GM12878 (cell line): ENCODE measurements at regions not wholly inside any gene's neighbourhood (a gene's known extent, or its start where the extent isn't known, plus 50 kb on each side); places are given as distances from the start of the nearest gene placed in this dataset.

ENCODE experiments used
- ATAC-seq: fragments of 200-7000 bp; cut with Tn5 transposase; 3 replicates; pipeline ENCODE4 v1.9.1; 2020; ENCODE audit warnings: mild to moderate bottlenecking, moderate library complexity
- BruUV-seq: library from RNA; stranded (reverse); fragments of 400-500 nt; replicated peaks from 2 replicates; lab custom pipeline; 2021; lab: Mats Ljungman, UMichigan
- CTCF ChIA-PET: fragments of 300-600 bp; sonication (Branson Sonifier 250); formaldehyde crosslinking; extraction: SDS; loops from one replicate; lab custom pipeline; 2021; ENCODE audit warnings: inconsistent platforms; lab: Yijun Ruan, JAX
- POLR2A ChIA-PET: fragments of 350-600 bp; formaldehyde crosslinking; extraction: SDS; loops from one replicate; lab custom pipeline; 2021; ENCODE audit warnings: inconsistent platforms; lab: Charles Lee
- RAD21 ChIA-PET: fragments of 300-600 bp; sonication (Branson Sonifier 250); formaldehyde crosslinking; loops from one replicate; lab custom pipeline; 2023; ENCODE audit warnings: antibody characterized with exemption; ENCODE audit not compliant: unreplicated experiment; lab: Charles Lee
- SMC1A ChIA-PET: fragments of 300-600 bp; sonication (Branson Sonifier 250); formaldehyde crosslinking; loops from one replicate; lab custom pipeline; 2023; ENCODE audit not compliant: unreplicated experiment, uncharacterized antibody; lab: Charles Lee
- DNase-seq: peaks from one replicate; pipeline ENCODE4 v3.0.0-alpha.2; 2011; ENCODE audit warnings: low read depth, low spot score
- FAIRE-seq: peaks from 3 replicates; lab custom pipeline; 2011; peaks lifted over from hg19 to GRCh38; lab: Jason Lieb, UNC
- H2AFZ ChIP-seq: 2 replicates; pipeline ENCODE4 v1.6.0; 2011; ENCODE audit warnings: low read depth, low read length, control low read depth; ENCODE audit not compliant: control insufficient read depth
- H3K27ac ChIP-seq: 2 replicates; pipeline ENCODE4 v1.5.1; 2011; ENCODE audit warnings: control low read depth; ENCODE audit not compliant: control insufficient read depth, insufficient read depth
- H3K27me3 ChIP-seq, 2 experiments: replicated peaks in 1 of 2; 2 replicates each; pipeline versions ENCODE4 v1.6.0 to v1.6.1; 2011; ENCODE audit warnings: low read length in 1 of 2; ENCODE audit not compliant: control insufficient read depth in 2 of 2, insufficient read depth in 2 of 2
- H3K36me3 ChIP-seq, 2 experiments: 2 replicates each; pipeline ENCODE4 v1.5.1; 2011; ENCODE audit warnings: low read length in 1 of 2; ENCODE audit not compliant: control insufficient read depth in 2 of 2, insufficient read depth in 2 of 2
- H3K4me1 ChIP-seq: 2 replicates; pipeline ENCODE4 v1.6.1; 2011; ENCODE audit warnings: mild to moderate bottlenecking, low read length, moderate library complexity, mixed read lengths; ENCODE audit not compliant: control insufficient read depth, insufficient read depth
- H3K4me2 ChIP-seq: 2 replicates; pipeline ENCODE4 v1.6.0; 2011; ENCODE audit warnings: control low read depth; ENCODE audit not compliant: control insufficient read depth, insufficient read depth
- H3K4me3 ChIP-seq: fragments of 200-600 bp; sonication (generic); 2 replicates; pipeline ENCODE4 v1.5.1; 2016
- H3K79me2 ChIP-seq: 2 replicates; pipeline ENCODE4 v1.6.0; 2011; ENCODE audit warnings: low read length; ENCODE audit not compliant: control insufficient read depth, insufficient read depth
- H3K9ac ChIP-seq: 2 replicates; pipeline ENCODE4 v1.8.0; 2011; ENCODE audit warnings: low read length, control low read depth, mixed read lengths; ENCODE audit not compliant: control insufficient read depth, insufficient read depth
- H3K9me3 ChIP-seq: replicated peaks from 3 replicates; pipeline ENCODE4 v1.5.1; 2011; ENCODE audit warnings: mild to moderate bottlenecking, low read length; ENCODE audit not compliant: control insufficient read depth, insufficient read depth
- H4K20me1 ChIP-seq: 2 replicates; pipeline ENCODE4 v1.6.0; 2011; ENCODE audit not compliant: control insufficient read depth, insufficient read depth
- EED ChIP-seq: sonication (generic); IDR thresholded peaks from 2 replicates; pipeline ENCODE4 v1.6.1; 2016; ENCODE audit warnings: antibody characterized with exemption, low read depth
- ESRRA ChIP-seq: IDR thresholded peaks from 2 replicates; pipeline ENCODE4 v1.6.1; 2012; ENCODE audit warnings: mild to moderate bottlenecking, low read length, improper control_type of control experiment
- GATAD2B ChIP-seq: fragments of 450-650 bp; conservative IDR thresholded peaks from 2 replicates; pipeline ENCODE4 v1.6.1; 2017; ENCODE audit warnings: low read depth, mild to moderate bottlenecking, moderate library complexity
- HDAC6 ChIP-seq: fragments of 200-600 bp; sonication (generic); IDR thresholded peaks from one replicate; pipeline ENCODE4 v1.8.0; 2017; ENCODE audit warnings: antibody characterized with exemption; ENCODE audit not compliant: unreplicated experiment
- HDGF ChIP-seq: fragments of 450-650 bp; IDR thresholded peaks from 2 replicates; pipeline ENCODE4 v1.6.1; 2016; ENCODE audit warnings: antibody characterized with exemption
- KLF5 ChIP-seq: fragments of 450-650 bp; IDR thresholded peaks from 2 replicates; pipeline ENCODE4 v1.6.1; 2014; ENCODE audit warnings: mild to moderate bottlenecking; ENCODE audit not compliant: partially characterized antibody
- MTA2 ChIP-seq: fragments of 450-650 bp; IDR thresholded peaks from 2 replicates; pipeline ENCODE4 v1.6.1; 2016; ENCODE audit warnings: low read depth, mild to moderate bottlenecking, moderate library complexity
- NKRF ChIP-seq: fragments of 450-650 bp; conservative IDR thresholded peaks from 2 replicates; pipeline ENCODE4 v1.6.1; 2017; ENCODE audit warnings: mild to moderate bottlenecking, moderate library complexity
- NR2F1 ChIP-seq: fragments of 450-650 bp; conservative IDR thresholded peaks from 2 replicates; pipeline ENCODE4 v1.6.1; 2017; ENCODE audit warnings: mild to moderate bottlenecking
- PML ChIP-seq: IDR thresholded peaks from 2 replicates; pipeline ENCODE4 v1.6.1; 2012; ENCODE audit warnings: low read length, inconsistent platforms
- RAD51 ChIP-seq: fragments of 450-650 bp; IDR thresholded peaks from 2 replicates; pipeline ENCODE4 v1.6.1; 2016; ENCODE audit warnings: moderate library complexity, mild to moderate bottlenecking, inconsistent platforms
- RB1 ChIP-seq: fragments of 450-650 bp; formaldehyde crosslinking; IDR thresholded peaks from 2 replicates; pipeline ENCODE4 v1.6.1; 2017; ENCODE audit warnings: mild to moderate bottlenecking, borderline replicate concordance
- RUNX3 ChIP-seq: IDR thresholded peaks from 2 replicates; pipeline ENCODE4 v1.6.1; 2012; ENCODE audit warnings: low read length, inconsistent platforms
- SUZ12 ChIP-seq: fragments of 200-600 bp; sonication (generic); IDR thresholded peaks from one replicate; pipeline ENCODE4 v1.6.1; 2018; ENCODE audit warnings: antibody characterized with exemption, mild to moderate bottlenecking; ENCODE audit not compliant: unreplicated experiment
- TCF12 ChIP-seq: IDR thresholded peaks from 2 replicates; pipeline ENCODE4 v1.6.1; 2011; ENCODE audit warnings: low read depth, mild to moderate bottlenecking, low read length
- ZBED1 ChIP-seq: IDR thresholded peaks from 2 replicates; pipeline ENCODE4 v1.6.1; 2016; ENCODE audit warnings: borderline replicate concordance
- ZNF207 ChIP-seq: fragments of 450-650 bp; IDR thresholded peaks from 2 replicates; pipeline ENCODE4 v1.6.1; 2014; ENCODE audit warnings: antibody characterized with exemption, mild to moderate bottlenecking, borderline replicate concordance
- ZNF217 ChIP-seq: fragments of 450-650 bp; IDR thresholded peaks from 2 replicates; pipeline ENCODE4 v1.6.1; 2017; ENCODE audit warnings: antibody characterized with exemption, mild to moderate bottlenecking
- ZZZ3 ChIP-seq: IDR thresholded peaks from 2 replicates; pipeline ENCODE4 v1.6.1; 2011; ENCODE audit warnings: low read depth; ENCODE audit not compliant: control insufficient read depth, insufficient read length
- WGBS: methylation state at CpG from one replicate; pipeline ENCODE4 v1.1.6; 2016; ENCODE audit warnings: low lambda C conversion rate; ENCODE audit not compliant: insufficient replicate concordance, insufficient coverage; ENCODE audit errors: missing lambda C conversion rate; 5-methylcytosine and 5-hydroxymethylcytosine counted together
- in situ Hi-C: fragments of 300-500 bp; cut with MboI; formaldehyde crosslinking; loops from 9 replicates; pipeline ENCODE4 v1.14.3; 2018; ENCODE audit warnings: mixed read lengths
- intact Hi-C: fragments of 100-400 bp; cut with micrococcal nuclease; formaldehyde crosslinking; loops from one replicate; pipeline ENCODE4 v1.14.2; 2022; ENCODE audit not compliant: unreplicated experiment
- TF ChIP-seq, protein P1 (sequence below): fragments of 150-350 bp; IDR thresholded peaks from 2 replicates; pipeline ENCODE4 v1.6.1; 2014; ENCODE audit warnings: mild to moderate bottlenecking, low read depth, low read length

DNA sequence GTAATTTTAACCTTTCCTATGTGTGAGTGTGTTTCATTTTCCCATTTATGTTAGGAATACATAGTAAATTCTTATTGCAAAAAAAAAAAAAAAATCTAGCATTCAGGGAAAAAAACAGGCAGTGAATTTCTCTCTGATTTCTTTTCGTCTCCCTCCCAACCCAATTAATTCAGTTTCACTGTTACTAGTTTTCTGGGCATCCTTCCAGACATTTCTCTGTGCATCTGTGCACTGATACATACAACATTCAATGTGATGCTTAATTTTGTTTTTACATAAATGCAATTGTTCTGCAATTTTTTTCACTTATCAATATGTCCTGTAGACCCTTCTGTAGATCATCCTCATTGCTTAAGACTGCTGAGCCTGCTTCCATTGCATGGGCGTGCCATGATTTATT is 694.3 kb upstream of the TBX3 start (continued):
- TF ChIP-seq, protein P1, sequence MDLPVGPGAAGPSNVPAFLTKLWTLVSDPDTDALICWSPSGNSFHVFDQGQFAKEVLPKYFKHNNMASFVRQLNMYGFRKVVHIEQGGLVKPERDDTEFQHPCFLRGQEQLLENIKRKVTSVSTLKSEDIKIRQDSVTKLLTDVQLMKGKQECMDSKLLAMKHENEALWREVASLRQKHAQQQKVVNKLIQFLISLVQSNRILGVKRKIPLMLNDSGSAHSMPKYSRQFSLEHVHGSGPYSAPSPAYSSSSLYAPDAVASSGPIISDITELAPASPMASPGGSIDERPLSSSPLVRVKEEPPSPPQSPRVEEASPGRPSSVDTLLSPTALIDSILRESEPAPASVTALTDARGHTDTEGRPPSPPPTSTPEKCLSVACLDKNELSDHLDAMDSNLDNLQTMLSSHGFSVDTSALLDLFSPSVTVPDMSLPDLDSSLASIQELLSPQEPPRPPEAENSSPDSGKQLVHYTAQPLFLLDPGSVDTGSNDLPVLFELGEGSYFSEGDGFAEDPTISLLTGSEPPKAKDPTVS, result no peak
- no peak for TF ChIP-seq SUZ12
- TF ChIP-seq RUNX3, result no peak
- no peak for TF ChIP-seq KLF5
- TF ChIP-seq NKRF, result no peak
- no peak for TF ChIP-seq ZNF217
- no peak for TF ChIP-seq PML
- TF ChIP-seq RAD51, result no peak
- TF ChIP-seq ZZZ3, result no peak
- TF ChIP-seq NR2F1, result no peak
- no peak for TF ChIP-seq MTA2

DNA sequence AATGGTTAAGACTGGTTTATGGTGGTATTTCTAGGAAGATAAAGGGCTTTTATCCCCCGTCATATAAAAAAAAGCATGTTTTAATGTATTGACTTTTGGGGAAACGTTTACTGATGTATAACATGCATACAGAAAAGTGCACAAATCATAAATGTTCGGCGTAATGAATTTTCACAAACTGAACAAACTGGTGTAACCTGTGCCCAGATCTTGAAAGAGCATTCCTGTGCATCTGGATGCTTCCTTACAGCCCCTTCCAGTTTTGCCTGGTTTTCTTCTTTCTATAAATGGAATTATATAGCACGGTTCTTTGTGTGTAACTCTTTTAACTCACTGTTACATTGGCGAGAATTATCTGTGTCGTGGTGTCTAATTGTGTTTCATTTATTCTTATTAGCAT is 693.8 kb upstream of the TBX3 start:
- no peaks in the 10 kb centered on the region for H3K9me3 ChIP-seq
- WGBS, result 55% methylated on average over 7 of the region's 7 CpGs
- H3K79me2 ChIP-seq, result no peaks in the 10 kb centered on the region
- no TSS peak for BruUV-seq
- no peak overlapping the region for H3K27ac ChIP-seq
- H3K4me1 ChIP-seq, result peaks cover 21% of the 10 kb centered on the region
- H3K27me3 ChIP-seq, result no peaks in the 10 kb centered on the region
- ChIA-PET CTCF (interaction anchor here (1.9 kb wide), 1 partner anchor 11 kb away, joined by 4 read pairs; no protein-coding TSS in a partner anchor), POLR2A (interaction anchor here (0.6 kb wide), 1 partner anchor 51 kb away, joined by 4 read pairs; no protein-coding TSS in a partner anchor), SMC1A (no interaction called here), RAD21 (no interaction called here)
- H3K4me3 ChIP-seq, result no peak overlapping the region
- TF ChIP-seq HDAC6 (no peak), GATAD2B (no peak), TCF12 (no peak), ZBED1 (no peak), MTA2 (no peak), HDGF (no peak), ZNF207 (no peak), RB1 (no peak), EED (no peak), ESRRA (no peak)
- TF ChIP-seq, protein P1, result no peak
- no peaks in the 10 kb centered on the region for H4K20me1 ChIP-seq
- FAIRE-seq (no peak), ATAC-seq (no peak), DNase-seq (no peak)
- no peak overlapping the region for H3K4me2 ChIP-seq
- no peak overlapping the region for H3K9ac ChIP-seq
- H2AFZ ChIP-seq, result no peak overlapping the region
- intact Hi-C loops, result no loop called here
- H3K36me3 ChIP-seq, result no peaks in the 10 kb centered on the region
- in situ Hi-C loops, result no loop called here
